ENCODE measurements at regions not wholly inside any gene's neighbourhood (a gene's known extent, or its start where the extent isn't known, plus 50 kb on each side); places are given as distances from the start of the nearest gene placed in this dataset.

- no peaks in the 10 kb centered on the region for H3K36me3 ChIP-seq
- WGBS, 2 donors = 36% methylated on average over 11 of the region's 11 CpGs
- FAIRE-seq = no peak
- TF ChIP-seq, protein P1, sequence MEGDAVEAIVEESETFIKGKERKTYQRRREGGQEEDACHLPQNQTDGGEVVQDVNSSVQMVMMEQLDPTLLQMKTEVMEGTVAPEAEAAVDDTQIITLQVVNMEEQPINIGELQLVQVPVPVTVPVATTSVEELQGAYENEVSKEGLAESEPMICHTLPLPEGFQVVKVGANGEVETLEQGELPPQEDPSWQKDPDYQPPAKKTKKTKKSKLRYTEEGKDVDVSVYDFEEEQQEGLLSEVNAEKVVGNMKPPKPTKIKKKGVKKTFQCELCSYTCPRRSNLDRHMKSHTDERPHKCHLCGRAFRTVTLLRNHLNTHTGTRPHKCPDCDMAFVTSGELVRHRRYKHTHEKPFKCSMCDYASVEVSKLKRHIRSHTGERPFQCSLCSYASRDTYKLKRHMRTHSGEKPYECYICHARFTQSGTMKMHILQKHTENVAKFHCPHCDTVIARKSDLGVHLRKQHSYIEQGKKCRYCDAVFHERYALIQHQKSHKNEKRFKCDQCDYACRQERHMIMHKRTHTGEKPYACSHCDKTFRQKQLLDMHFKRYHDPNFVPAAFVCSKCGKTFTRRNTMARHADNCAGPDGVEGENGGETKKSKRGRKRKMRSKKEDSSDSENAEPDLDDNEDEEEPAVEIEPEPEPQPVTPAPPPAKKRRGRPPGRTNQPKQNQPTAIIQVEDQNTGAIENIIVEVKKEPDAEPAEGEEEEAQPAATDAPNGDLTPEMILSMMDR (IDR thresholded peaks at IDR 0.05) = no peak
- no peaks in the 10 kb centered on the region for H3K9me3 ChIP-seq
- no peak overlapping the region for H3K4me3 ChIP-seq
- no peak for DNase-seq
- H3K27me3 ChIP-seq = peaks cover 0 to 9% (median 0%) of the 10 kb centered on the region in 4 donors
- intact Hi-C loops (cut with DNase I) = no loop called here
- no peak for ATAC-seq
- H3K4me1 ChIP-seq = no peaks in the 10 kb centered on the region
- H3K27ac ChIP-seq = no peak overlapping the region
These were observed 470.1 kb downstream of the IRX1 start for GRCh38 chr5:4065472-4066320.

DNA sequence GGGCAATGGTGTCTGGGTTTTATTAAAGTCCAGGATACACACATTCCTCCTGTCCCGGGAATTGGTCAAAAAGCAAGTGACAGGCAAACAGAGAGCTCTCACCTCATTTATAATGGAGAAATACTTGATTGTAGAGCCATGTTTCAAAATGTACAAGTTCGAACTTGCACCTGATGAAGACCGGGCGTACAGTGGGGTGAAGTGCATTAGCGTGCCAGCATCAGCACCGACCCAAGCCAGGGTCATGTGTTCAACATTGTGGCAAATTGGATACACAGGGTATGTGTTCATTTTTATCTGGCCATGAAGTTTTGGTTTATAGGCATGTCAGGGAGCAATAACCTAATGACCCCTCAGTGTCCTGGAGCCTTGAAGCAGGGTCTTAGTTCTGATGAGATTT, 472.5 kb downstream of the IRX1 start:
- Histone ChIP-seq H3K27ac (no peak overlapping the region), H3K36me3 (no peaks in the 10 kb centered on the region), H3K4me3 (no peak overlapping the region), H3K9me3 (no peaks in the 10 kb centered on the region), H3K27me3 (peaks cover 0 to 9% (median 0%) of the 10 kb centered on the region in 4 donors), H3K4me1 (no peaks in the 10 kb centered on the region)
- ATAC-seq = no peak
- TF ChIP-seq, protein P1 (IDR thresholded peaks at IDR 0.05) = no peak
- no peak for DNase-seq
- intact Hi-C loops (cut with DNase I) = no loop called here
- WGBS, 2 donors = 66 to 77% methylated on average over 6 of the region's 6 CpGs
- no peak for FAIRE-seq

DNA sequence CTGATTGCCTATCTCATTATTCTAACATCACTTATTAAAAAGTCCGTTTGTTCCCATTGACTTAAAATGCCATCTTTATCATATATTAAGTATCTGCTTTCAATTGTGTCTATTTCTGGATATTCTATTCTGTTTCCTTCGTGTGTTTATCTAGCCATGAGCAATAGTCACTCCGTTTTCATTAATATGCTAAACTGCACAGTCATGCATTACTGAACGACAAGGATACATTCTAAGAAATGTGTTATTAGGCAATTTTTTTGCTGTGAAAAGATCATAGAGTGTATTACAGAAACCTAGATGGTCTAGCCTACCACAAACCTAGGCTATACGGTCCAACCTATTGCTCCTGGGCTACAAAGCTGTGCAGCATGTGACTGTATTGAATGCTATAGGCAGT, 482.9 kb downstream of the IRX1 start:
- peaks cover 0 to 13% (median 0%) of the 10 kb centered on the region in 4 donors for H3K27me3 ChIP-seq
- intact Hi-C loops (cut with DNase I) = no loop called here
- no peaks in the 10 kb centered on the region for H3K4me1 ChIP-seq
- no peaks in the 10 kb centered on the region for H3K36me3 ChIP-seq
- H3K9me3 ChIP-seq = no peaks in the 10 kb centered on the region
- 44 to 53% methylated on average over 5 of the region's 5 CpGs for WGBS, 2 donors
- no peak for DNase-seq
- H3K27ac ChIP-seq = no peak overlapping the region
- TF ChIP-seq, protein P1 (IDR thresholded peaks at IDR 0.05) = no peak
- no peak for FAIRE-seq
- no peak for ATAC-seq
- no peak overlapping the region for H3K4me3 ChIP-seq

- 5% methylated on average over 1 of the region's 1 CpG for WGBS, 2 donors
- ATAC-seq (no peak), DNase-seq (no peak), FAIRE-seq (no peak)
- no peaks in the 10 kb centered on the region for H3K36me3 ChIP-seq
- peaks cover 0 to 13% (median 0%) of the 10 kb centered on the region in 4 donors for H3K27me3 ChIP-seq
- intact Hi-C loops (cut with DNase I) = no loop called here
- no peaks in the 10 kb centered on the region for H3K9me3 ChIP-seq
- H3K4me1 ChIP-seq = no peaks in the 10 kb centered on the region
- H3K27ac ChIP-seq = no peak overlapping the region
- TF ChIP-seq, protein P1 (IDR thresholded peaks at IDR 0.05) = no peak
- no peak overlapping the region for H3K4me3 ChIP-seq
These were observed 484.2 kb downstream of the IRX1 start for GRCh38 chr5:4079831-4080230.

DNA sequence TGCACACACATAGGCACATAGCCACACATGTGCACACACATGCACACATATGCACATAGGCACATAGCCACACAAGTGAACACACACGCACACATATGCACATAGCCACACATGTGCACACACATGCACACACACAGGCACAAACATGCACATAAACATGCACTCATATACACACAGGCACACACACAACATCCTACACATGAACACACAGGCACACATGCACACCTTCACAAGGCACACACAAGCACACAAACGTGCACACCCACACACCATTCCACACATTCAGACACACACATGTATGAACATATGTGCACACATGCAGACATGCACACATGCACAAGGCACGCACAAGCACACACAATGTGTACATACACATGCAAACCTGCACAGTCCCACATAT, 484.7 kb downstream of the IRX1 start:
- 53 to 60% methylated on average over 3 of the region's 3 CpGs for WGBS, 2 donors
- FAIRE-seq (no peak), DNase-seq (no peak), ATAC-seq (no peak)
- no peak overlapping the region for H3K4me3 ChIP-seq
- peaks cover 0 to 13% (median 0%) of the 10 kb centered on the region in 4 donors for H3K27me3 ChIP-seq
- no peaks in the 10 kb centered on the region for H3K4me1 ChIP-seq
- no peak overlapping the region for H3K27ac ChIP-seq
- H3K36me3 ChIP-seq = no peaks in the 10 kb centered on the region
- intact Hi-C loops (cut with DNase I) = no loop called here
- TF ChIP-seq, protein P1 (IDR thresholded peaks at IDR 0.05) = no peak
- no peaks in the 10 kb centered on the region for H3K9me3 ChIP-seq

Data from pancreas (tissue), 10 donors.